HEK293T (cell line): ENCODE measurements at regions not wholly inside any gene's neighbourhood (a gene's known extent, or its start where the extent isn't known, plus 50 kb on each side); places are given as distances from the start of the nearest gene placed in this dataset.

Experiments used
- HDGF ChIP-seq: fragments of 450-650 bp; IDR thresholded peaks from 2 replicates; pipeline ENCODE4 v1.6.1; 2017; ENCODE audit warnings: antibody characterized with exemption, borderline replicate concordance
- ZNF384 ChIP-seq: fragments of 450-650 bp; IDR thresholded peaks from 2 replicates; pipeline ENCODE4 v1.6.1; 2016
- TF ChIP-seq, protein P1 (sequence below): fragments of 450-650 bp; IDR thresholded peaks from 2 replicates; pipeline ENCODE4 v1.6.1; 2016

GRCh38 chrX:148161701-148162100 is 180.6 kb downstream of the FMR1NB start:
- TF ChIP-seq HDGF (no peak), ZNF384 (no peak)
- TF ChIP-seq, protein P1, sequence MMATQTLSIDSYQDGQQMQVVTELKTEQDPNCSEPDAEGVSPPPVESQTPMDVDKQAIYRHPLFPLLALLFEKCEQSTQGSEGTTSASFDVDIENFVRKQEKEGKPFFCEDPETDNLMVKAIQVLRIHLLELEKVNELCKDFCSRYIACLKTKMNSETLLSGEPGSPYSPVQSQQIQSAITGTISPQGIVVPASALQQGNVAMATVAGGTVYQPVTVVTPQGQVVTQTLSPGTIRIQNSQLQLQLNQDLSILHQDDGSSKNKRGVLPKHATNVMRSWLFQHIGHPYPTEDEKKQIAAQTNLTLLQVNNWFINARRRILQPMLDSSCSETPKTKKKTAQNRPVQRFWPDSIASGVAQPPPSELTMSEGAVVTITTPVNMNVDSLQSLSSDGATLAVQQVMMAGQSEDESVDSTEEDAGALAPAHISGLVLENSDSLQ = no peak
